ENCODE measurements at regions not wholly inside any gene's neighbourhood (a gene's known extent, or its start where the extent isn't known, plus 50 kb on each side); places are given as distances from the start of the nearest gene placed in this dataset.
"Not testable (repeated sequence)": the region's sequence is repeated elsewhere in the genome, so short reads cannot be mapped to it uniquely, and the experiment has no call there.

DNA sequence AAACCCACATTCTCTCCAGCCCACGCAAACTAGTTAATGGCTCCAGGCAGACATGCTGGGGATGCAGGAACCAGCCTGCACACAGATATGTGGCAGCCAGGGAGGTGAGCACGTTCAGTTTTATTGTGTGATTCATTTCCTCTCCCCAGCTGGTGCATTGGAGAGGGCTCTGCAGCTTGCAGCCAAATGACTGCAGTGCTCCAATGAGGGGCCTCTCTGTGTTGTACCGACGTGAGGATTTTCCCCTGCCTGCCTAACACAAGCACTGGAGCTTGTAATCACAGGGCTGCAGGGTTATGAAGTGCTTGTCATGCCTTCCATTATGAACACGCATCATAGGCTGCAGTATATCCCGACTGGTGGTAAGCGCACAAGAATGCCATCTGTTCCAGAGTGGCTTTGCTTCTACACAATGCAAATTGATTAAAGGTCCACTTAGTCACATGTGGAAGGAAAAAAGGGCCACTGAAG lies 92.3 kb upstream of the THUMPD2 start:
- DNase-seq (ENCODE audit: extremely low read depth, low read depth), result peak; percentile 41
- TF ChIP-seq, protein P1, sequence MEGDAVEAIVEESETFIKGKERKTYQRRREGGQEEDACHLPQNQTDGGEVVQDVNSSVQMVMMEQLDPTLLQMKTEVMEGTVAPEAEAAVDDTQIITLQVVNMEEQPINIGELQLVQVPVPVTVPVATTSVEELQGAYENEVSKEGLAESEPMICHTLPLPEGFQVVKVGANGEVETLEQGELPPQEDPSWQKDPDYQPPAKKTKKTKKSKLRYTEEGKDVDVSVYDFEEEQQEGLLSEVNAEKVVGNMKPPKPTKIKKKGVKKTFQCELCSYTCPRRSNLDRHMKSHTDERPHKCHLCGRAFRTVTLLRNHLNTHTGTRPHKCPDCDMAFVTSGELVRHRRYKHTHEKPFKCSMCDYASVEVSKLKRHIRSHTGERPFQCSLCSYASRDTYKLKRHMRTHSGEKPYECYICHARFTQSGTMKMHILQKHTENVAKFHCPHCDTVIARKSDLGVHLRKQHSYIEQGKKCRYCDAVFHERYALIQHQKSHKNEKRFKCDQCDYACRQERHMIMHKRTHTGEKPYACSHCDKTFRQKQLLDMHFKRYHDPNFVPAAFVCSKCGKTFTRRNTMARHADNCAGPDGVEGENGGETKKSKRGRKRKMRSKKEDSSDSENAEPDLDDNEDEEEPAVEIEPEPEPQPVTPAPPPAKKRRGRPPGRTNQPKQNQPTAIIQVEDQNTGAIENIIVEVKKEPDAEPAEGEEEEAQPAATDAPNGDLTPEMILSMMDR (IDR thresholded peaks at IDR 0.05; ENCODE audit: low read depth, low read length), result no peak

DNA sequence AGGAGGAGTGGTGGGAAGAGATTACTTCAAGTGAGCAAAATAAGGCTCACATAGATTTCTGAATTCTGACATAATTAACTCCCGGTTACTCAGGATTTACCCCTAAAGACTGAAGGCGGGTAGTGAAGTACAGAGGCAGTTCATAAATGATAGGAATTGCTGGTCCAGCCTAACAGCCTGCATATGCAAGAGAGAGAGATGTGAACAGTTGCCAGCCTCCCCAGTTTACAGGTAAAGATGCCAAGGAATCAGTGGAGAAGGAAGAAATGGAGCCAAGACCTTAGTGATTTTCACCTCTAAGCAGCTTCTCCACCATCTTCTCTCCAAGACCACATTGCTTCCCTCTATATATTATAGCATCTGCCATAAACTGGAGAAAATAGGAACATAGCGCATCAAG lies 91.8 kb upstream of the THUMPD2 start:
- TF ChIP-seq, protein P1 (IDR thresholded peaks at IDR 0.05; ENCODE audit: low read depth, low read length), result no peak
- DNase-seq (ENCODE audit: extremely low read depth, low read depth), result no peak

DNA sequence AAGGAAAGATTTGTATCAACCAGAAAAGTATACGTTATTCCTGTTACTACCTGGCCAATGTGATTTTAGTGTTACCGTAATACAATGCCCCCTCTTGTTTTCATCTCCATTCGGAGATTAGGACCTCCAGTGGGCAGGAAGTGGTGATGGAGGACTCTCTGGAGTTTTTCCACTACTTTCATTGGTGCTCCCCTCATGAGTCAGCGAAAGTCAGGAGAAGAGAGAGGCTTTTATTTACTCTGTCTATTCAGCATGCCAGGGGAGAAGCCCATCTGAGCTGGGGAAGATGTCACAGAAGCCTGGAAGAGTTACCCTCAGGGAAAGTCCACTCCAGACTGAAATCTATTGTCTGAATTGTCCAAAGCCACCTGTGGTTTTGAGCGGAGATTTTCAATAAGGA lies 88.2 kb upstream of the THUMPD2 start:
- TF ChIP-seq, protein P1 (IDR thresholded peaks at IDR 0.05; ENCODE audit: low read depth, low read length), result no peak
- no peak for DNase-seq (ENCODE audit: extremely low read depth, low read depth)

DNA sequence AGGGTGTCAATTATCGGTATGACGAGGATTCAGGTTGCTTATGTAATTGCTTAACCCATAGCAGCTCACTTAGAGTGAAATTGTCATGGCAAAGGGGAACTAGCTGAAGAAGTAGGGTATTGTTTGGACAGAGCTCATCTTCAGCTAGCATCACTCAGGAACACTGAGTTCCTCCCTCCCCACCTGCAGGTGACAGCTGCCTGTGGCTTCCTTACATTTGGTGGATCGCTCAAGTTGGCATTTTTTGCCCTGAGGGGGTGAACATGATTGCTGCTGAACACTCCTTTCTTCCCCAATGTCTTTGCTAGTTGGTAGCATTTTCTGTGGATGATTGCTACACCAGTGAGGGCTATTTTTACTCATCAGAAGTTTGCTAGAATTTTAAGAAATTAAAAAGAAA lies 86.7 kb upstream of the THUMPD2 start:
- TF ChIP-seq, protein P1 (IDR thresholded peaks at IDR 0.05; ENCODE audit: low read depth, low read length), result no peak
- DNase-seq (ENCODE audit: extremely low read depth, low read depth), result no peak

DNA sequence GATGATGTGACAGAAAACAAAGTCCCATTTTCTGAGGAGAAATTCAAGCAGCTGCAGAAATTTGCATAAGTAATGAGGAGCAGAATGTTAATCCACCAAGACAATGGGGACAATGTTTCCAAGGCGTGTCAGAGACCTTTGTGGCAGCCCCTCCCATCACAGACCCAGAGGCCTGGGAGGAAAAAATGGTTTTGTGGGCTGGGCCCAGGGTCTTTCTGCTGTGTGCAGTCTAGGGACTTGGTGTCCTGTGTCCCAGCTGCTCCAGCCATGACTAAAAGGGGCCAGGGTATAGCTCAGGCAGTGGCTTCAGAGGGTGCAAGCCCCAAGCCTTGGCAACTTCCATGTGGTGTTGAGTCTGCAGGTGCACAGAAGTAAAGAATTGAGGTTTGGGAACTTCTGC lies 84.6 kb upstream of the THUMPD2 start:
- not testable (repeated sequence) for DNase-seq (ENCODE audit: extremely low read depth, low read depth)

DNA sequence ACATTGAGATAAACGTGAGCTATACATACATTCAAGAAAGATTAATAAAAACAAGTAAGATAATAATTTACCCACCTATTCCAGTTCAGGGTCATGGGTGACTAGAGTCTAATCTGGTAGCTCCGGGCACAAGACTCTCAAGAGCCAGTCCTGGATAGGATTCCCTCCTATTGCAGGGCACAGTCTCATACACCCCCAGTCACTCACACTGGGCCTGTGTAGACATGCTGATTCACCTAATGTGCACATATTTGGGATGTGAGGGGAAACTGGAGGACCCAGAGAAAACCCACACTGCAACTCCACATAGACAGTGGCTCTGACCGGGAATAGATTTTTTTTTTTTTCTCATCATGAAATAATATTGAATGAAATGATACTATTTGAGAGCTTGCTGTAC lies 81.5 kb upstream of the THUMPD2 start:
- TF ChIP-seq, protein P1 (IDR thresholded peaks at IDR 0.05; ENCODE audit: low read depth, low read length), result no peak
- no peak for DNase-seq (ENCODE audit: extremely low read depth, low read depth)

DNA sequence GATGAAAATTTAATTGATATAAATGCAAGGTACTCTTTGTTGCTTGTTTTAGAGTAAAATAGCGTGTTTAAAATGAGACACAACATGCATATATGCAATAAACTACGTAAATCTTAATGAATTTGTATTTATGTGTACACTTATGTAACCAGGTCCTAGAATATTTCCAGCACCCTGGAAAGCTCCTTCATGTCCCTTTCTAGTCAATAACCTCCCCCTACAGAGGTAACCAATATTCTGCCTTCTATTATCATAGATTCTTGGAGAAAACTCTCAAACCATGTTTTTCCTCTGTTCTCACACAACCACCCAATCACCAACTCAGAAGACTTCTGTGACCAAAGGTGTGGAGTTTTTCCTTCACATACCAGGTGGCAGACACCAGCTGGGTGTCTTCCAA lies 79.6 kb upstream of the THUMPD2 start:
- TF ChIP-seq, protein P1 (IDR thresholded peaks at IDR 0.05; ENCODE audit: low read depth, low read length), result no peak
- no peak for DNase-seq (ENCODE audit: extremely low read depth, low read depth)

DNA sequence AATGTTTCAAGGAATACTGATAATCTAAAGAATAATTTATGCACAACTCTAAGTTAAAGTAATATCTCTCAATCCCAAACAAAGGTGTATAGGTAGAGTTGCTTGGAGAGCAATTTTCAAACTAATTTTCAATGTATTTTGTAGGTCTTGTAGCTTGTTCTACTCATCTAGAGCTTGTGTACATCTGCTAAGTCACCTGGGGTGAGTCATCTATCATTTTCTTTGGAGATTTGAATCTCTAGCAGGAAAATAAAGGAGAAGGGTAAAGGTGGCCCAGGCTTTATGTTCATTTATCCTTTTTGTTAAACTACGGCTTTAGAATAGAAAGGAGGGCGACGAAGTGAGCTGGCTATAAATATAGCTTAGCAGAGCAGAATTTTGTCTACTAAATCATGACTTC lies 76.8 kb upstream of the THUMPD2 start:
- DNase-seq (ENCODE audit: extremely low read depth, low read depth), result no peak
- TF ChIP-seq, protein P1 (IDR thresholded peaks at IDR 0.05; ENCODE audit: low read depth, low read length), result no peak

Measured in AG09319 (cell line).